SK-N-SH treated with all-trans-retinoic acid at 6 μM for 48 hours (cell line): ENCODE measurements at regions not wholly inside any gene's neighbourhood (a gene's known extent, or its start where the extent isn't known, plus 50 kb on each side); places are given as distances from the start of the nearest gene placed in this dataset.

Experiments
- ATAC-seq: fragments of 200-7000 bp; cut with Tn5 transposase; 3 replicates; pipeline ENCODE4 v1.9.1; 2020; ENCODE audit warnings: mild to moderate bottlenecking, moderate library complexity
- ARNTL ChIP-seq: fragments of 450-650 bp; formaldehyde crosslinking; IDR thresholded peaks from 2 replicates; pipeline ENCODE4 v1.5.0; 2020; ENCODE audit warnings: low read depth, mild to moderate bottlenecking, moderate library complexity, borderline replicate concordance
- BACH2 ChIP-seq: fragments of 250-450 bp; sonication (Bioruptor Pico); IDR thresholded peaks from 2 replicates; pipeline ENCODE4 v1.9.0; 2021; ENCODE audit warnings: mild to moderate bottlenecking, borderline replicate concordance
- CSDC2 ChIP-seq: fragments of 250-450 bp; sonication (Bioruptor Pico); IDR thresholded peaks from 2 replicates; pipeline ENCODE4 v1.5.0; 2020; ENCODE audit warnings: mild to moderate bottlenecking, moderate library complexity
- ESRRG ChIP-seq: fragments of 250-450 bp; sonication (Bioruptor Pico); IDR thresholded peaks from 2 replicates; pipeline ENCODE4 v1.6.1; 2021; ENCODE audit warnings: mild to moderate bottlenecking
- GLIS3 ChIP-seq: fragments of 250-450 bp; sonication (Bioruptor Pico); IDR thresholded peaks from 2 replicates; pipeline ENCODE4 v1.5.0; 2020; ENCODE audit warnings: mild to moderate bottlenecking, moderate library complexity
- ISL1 ChIP-seq: fragments of 250-450 bp; sonication (Bioruptor Pico); IDR thresholded peaks from 2 replicates; pipeline ENCODE4 v2.1.2; 2022; ENCODE audit warnings: mild to moderate bottlenecking, moderate library complexity
- OSR1 ChIP-seq: fragments of 250-450 bp; sonication (Bioruptor Pico); IDR thresholded peaks from 2 replicates; pipeline ENCODE4 v1.8.0; 2022; ENCODE audit warnings: moderate library complexity, mild to moderate bottlenecking, inconsistent platforms
- PPARA ChIP-seq: fragments of 250-450 bp; sonication (Bioruptor Pico); IDR thresholded peaks from 2 replicates; pipeline ENCODE4 v1.5.0; 2020; ENCODE audit warnings: mild to moderate bottlenecking, borderline replicate concordance
- RARB ChIP-seq: fragments of 250-450 bp; sonication (Bioruptor Pico); IDR thresholded peaks from 2 replicates; pipeline ENCODE4 v1.8.0; 2021; ENCODE audit warnings: mild to moderate bottlenecking, moderate library complexity
- SNAI2 ChIP-seq: fragments of 250-450 bp; sonication (Bioruptor Pico); IDR thresholded peaks from 2 replicates; pipeline ENCODE4 v1.5.0; 2020; ENCODE audit warnings: mild to moderate bottlenecking, moderate library complexity
- TCF4 ChIP-seq: fragments of 250-450 bp; sonication (Bioruptor Pico); IDR thresholded peaks from 2 replicates; pipeline ENCODE4 v1.8.0; 2021; ENCODE audit warnings: mild to moderate bottlenecking, moderate library complexity, borderline replicate concordance
- TOX ChIP-seq: fragments of 250-450 bp; sonication (Bioruptor Pico); IDR thresholded peaks from 2 replicates; pipeline ENCODE4 v1.8.0; 2021; ENCODE audit warnings: mild to moderate bottlenecking, moderate library complexity, borderline replicate concordance
- ZC3H10 ChIP-seq: fragments of 250-450 bp; sonication (Bioruptor Pico); IDR thresholded peaks from 2 replicates; pipeline ENCODE4 v1.5.1; 2021; ENCODE audit warnings: mild to moderate bottlenecking, moderate library complexity
- ZFP3 ChIP-seq: fragments of 250-450 bp; sonication (Bioruptor Pico); IDR thresholded peaks from 2 replicates; pipeline ENCODE4 v1.5.0; 2020; ENCODE audit warnings: mild to moderate bottlenecking, moderate library complexity
- ZFP30 ChIP-seq: fragments of 450-650 bp; formaldehyde crosslinking; IDR thresholded peaks from 2 replicates; pipeline ENCODE4 v1.5.0; 2022; ENCODE audit warnings: mild to moderate bottlenecking, moderate library complexity
- ZNF565 ChIP-seq: fragments of 450-650 bp; formaldehyde crosslinking; conservative IDR thresholded peaks from 2 replicates; pipeline ENCODE4 v1.5.0; 2020; ENCODE audit warnings: low read depth, mild to moderate bottlenecking, moderate library complexity
- ZNF70 ChIP-seq: fragments of 450-650 bp; formaldehyde crosslinking; IDR thresholded peaks from 2 replicates; pipeline ENCODE4 v1.5.0; 2020; ENCODE audit warnings: mild to moderate bottlenecking, moderate library complexity
- ZNF8 ChIP-seq: fragments of 450-650 bp; formaldehyde crosslinking; IDR thresholded peaks from 2 replicates; pipeline ENCODE4 v1.5.0; 2020; ENCODE audit warnings: mild to moderate bottlenecking, moderate library complexity
- TF ChIP-seq, protein P1 (sequence below): fragments of 250-450 bp; sonication (Bioruptor Pico); IDR thresholded peaks from 2 replicates; pipeline ENCODE4 v1.5.1; 2021; ENCODE audit warnings: mild to moderate bottlenecking, moderate library complexity
- TF ChIP-seq, protein P2 (sequence below): fragments of 250-450 bp; sonication (Bioruptor Pico); IDR thresholded peaks from 2 replicates; pipeline ENCODE4 v1.8.0; 2020; ENCODE audit warnings: mild to moderate bottlenecking, moderate library complexity, borderline replicate concordance
- TF ChIP-seq, protein P3 (sequence below): fragments of 250-450 bp; sonication (Bioruptor Pico); IDR thresholded peaks from 2 replicates; pipeline ENCODE4 v1.8.0; 2021; ENCODE audit warnings: low read depth, mild to moderate bottlenecking, moderate library complexity, borderline replicate concordance
- TF ChIP-seq, protein P4 (sequence below): fragments of 250-450 bp; sonication (Bioruptor Pico); IDR thresholded peaks from 2 replicates; pipeline ENCODE4 v1.5.1; 2020; ENCODE audit warnings: low read depth, mild to moderate bottlenecking, moderate library complexity

DNA sequence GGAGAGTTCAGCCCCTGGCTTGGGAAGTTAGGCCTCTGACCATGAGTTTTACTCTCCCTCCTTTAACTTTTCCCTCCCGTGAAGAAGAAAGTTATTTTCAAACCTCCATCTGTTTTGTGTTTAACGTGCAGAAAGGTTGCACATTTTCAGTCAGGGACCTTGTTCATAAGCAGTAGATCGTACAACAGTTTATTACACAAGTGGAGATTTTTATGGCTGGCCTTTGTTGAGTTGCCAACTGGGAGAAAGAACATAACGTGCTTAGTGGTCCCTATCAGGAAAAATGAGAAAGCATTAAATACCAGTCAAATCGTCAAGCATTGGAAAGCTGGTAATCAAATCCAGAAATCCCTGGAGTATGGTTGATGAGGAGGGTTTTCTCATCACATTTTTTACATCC, 117.9 kb upstream of the MYOCD start:
- no peak for ATAC-seq
- TF ChIP-seq BACH2 (CRISPR knock-in tag) (no peak), SNAI2 (CRISPR knock-in tag) (no peak), ARNTL (no peak), RARB (CRISPR knock-in tag) (no peak), PPARA (no peak), ZC3H10 (CRISPR knock-in tag) (no peak), OSR1 (no peak), ISL1 (no peak), TOX (no peak), ESRRG (no peak), CSDC2 (CRISPR knock-in tag) (no peak)
- TF ChIP-seq, protein P1, sequence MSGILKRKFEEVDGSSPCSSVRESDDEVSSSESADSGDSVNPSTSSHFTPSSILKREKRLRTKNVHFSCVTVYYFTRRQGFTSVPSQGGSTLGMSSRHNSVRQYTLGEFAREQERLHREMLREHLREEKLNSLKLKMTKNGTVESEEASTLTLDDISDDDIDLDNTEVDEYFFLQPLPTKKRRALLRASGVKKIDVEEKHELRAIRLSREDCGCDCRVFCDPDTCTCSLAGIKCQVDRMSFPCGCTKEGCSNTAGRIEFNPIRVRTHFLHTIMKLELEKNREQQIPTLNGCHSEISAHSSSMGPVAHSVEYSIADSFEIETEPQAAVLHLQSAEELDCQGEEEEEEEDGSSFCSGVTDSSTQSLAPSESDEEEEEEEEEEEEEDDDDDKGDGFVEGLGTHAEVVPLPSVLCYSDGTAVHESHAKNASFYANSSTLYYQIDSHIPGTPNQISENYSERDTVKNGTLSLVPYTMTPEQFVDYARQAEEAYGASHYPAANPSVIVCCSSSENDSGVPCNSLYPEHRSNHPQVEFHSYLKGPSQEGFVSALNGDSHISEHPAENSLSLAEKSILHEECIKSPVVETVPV = no peak
- TF ChIP-seq, protein P2, sequence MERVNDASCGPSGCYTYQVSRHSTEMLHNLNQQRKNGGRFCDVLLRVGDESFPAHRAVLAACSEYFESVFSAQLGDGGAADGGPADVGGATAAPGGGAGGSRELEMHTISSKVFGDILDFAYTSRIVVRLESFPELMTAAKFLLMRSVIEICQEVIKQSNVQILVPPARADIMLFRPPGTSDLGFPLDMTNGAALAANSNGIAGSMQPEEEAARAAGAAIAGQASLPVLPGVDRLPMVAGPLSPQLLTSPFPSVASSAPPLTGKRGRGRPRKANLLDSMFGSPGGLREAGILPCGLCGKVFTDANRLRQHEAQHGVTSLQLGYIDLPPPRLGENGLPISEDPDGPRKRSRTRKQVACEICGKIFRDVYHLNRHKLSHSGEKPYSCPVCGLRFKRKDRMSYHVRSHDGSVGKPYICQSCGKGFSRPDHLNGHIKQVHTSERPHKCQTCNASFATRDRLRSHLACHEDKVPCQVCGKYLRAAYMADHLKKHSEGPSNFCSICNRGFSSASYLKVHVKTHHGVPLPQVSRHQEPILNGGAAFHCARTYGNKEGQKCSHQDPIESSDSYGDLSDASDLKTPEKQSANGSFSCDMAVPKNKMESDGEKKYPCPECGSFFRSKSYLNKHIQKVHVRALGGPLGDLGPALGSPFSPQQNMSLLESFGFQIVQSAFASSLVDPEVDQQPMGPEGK (CRISPR knock-in tag) = no peak
- TF ChIP-seq, protein P3, sequence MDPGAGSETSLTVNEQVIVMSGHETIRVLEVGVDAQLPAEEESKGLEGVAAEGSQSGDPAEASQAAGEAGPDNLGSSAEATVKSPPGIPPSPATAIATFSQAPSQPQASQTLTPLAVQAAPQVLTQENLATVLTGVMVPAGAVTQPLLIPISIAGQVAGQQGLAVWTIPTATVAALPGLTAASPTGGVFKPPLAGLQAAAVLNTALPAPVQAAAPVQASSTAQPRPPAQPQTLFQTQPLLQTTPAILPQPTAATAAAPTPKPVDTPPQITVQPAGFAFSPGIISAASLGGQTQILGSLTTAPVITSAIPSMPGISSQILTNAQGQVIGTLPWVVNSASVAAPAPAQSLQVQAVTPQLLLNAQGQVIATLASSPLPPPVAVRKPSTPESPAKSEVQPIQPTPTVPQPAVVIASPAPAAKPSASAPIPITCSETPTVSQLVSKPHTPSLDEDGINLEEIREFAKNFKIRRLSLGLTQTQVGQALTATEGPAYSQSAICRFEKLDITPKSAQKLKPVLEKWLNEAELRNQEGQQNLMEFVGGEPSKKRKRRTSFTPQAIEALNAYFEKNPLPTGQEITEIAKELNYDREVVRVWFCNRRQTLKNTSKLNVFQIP (CRISPR knock-in tag) = no peak
- TF ChIP-seq, protein P4, sequence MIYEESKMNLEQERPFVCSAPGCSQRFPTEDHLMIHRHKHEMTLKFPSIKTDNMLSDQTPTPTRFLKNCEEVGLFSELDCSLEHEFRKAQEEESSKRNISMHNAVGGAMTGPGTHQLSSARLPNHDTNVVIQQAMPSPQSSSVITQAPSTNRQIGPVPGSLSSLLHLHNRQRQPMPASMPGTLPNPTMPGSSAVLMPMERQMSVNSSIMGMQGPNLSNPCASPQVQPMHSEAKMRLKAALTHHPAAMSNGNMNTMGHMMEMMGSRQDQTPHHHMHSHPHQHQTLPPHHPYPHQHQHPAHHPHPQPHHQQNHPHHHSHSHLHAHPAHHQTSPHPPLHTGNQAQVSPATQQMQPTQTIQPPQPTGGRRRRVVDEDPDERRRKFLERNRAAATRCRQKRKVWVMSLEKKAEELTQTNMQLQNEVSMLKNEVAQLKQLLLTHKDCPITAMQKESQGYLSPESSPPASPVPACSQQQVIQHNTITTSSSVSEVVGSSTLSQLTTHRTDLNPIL (CRISPR knock-in tag) = no peak

DNA sequence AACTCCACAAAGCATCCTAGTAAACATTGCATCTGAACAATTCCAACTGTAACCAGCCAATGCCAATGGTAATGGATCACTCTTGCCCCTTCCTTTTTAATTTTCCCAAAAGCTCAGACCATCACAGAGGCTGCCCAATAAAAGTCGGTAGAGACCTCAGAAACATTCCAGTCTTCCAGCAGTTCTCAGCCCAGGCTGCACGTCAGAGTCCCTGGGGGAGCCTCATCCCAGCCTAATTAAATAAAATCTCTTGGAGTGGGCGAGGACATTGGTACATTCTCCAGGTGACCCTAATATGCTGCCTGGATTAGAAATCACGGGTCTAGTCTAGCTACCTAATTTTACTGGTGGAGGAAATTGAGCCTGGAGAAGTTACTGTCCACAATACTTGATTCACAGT, 117.1 kb upstream of the MYOCD start:
- ATAC-seq = no peak
- no peak for TF ChIP-seq ZFP3
- TF ChIP-seq CSDC2 (CRISPR knock-in tag) = no peak
- TF ChIP-seq ISL1 = no peak
- no peak for TF ChIP-seq PPARA
- TF ChIP-seq, protein P4 (CRISPR knock-in tag) = no peak
- TF ChIP-seq ARNTL = no peak
- no peak for TF ChIP-seq ZNF565 (CRISPR knock-in tag)
- no peak for TF ChIP-seq ZNF70 (CRISPR knock-in tag)
- TF ChIP-seq, all 23 proteins: peak for 0

DNA sequence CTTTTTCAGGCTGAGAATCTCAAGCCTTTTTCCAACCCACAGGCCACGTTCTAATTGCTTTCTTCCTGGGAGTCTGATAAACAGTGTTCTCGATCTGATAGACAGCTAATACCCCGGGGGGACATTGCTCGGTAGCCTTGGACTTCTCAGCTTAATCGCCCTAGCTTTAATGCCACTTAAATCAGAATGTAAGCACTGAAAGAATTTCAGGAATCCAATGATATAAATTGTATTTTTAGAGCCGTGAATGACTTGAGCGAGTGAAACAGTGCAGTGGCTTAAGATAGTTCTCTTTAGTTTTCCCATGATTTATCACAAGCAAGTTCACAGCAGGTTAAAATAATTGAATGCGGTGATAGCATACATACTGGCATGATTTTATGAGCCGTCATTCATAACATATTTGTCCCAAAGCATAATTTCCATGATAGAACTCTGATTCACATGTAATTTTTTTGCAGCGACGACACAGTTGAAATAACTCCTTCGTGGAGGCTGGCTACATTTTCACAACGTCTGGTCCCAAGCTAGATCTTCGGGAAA, 116.1 kb upstream of the MYOCD start:
- no peak for ATAC-seq
- TF ChIP-seq ZFP30 (CRISPR knock-in tag) = no peak
- TF ChIP-seq ISL1 = no peak
- no peak for TF ChIP-seq PPARA
- TF ChIP-seq, protein P2 (CRISPR knock-in tag) = no peak
- no peak for TF ChIP-seq BACH2 (CRISPR knock-in tag)
- TF ChIP-seq, protein P3 (CRISPR knock-in tag) = no peak
- TF ChIP-seq GLIS3 (CRISPR knock-in tag) = no peak
- TF ChIP-seq TCF4 (CRISPR knock-in tag) = no peak
- TF ChIP-seq RARB (CRISPR knock-in tag) = no peak
- TF ChIP-seq, protein P4 (CRISPR knock-in tag) = no peak
- TF ChIP-seq ARNTL = no peak
- TF ChIP-seq ZNF8 = no peak
- no peak for TF ChIP-seq ESRRG
- no peak for TF ChIP-seq OSR1
- TF ChIP-seq, protein P1 = no peak
- TF ChIP-seq, all 23 proteins: peak for 0
